ENCODE measurements at regions not wholly inside any gene's neighbourhood (a gene's known extent, or its start where the extent isn't known, plus 50 kb on each side); places are given as distances from the start of the nearest gene placed in this dataset.

DNA sequence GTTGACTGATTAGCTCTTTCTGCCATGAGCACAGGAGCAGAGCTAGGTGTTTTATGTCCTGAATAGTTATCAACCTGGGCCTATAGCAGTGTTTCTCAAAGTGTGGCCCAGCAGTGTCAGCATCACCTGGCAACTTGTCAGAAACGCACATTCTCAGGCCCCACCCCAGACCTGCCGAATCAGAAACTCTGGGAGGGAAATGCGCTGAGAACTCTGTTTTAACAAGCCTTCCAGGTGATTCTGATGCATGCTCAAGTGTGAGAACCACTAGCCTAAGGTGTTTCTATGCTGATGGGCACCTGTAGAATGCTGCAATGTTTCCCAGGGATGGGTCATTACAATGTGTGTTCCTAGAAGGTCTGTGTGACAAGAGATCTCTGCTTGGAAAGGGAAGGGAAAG lies 257.5 kb downstream of the MID1IP1 start:
- no peaks in the 10 kb centered on the region for H3K36me3 ChIP-seq
- intact Hi-C loops (cut with DNase I), result no loop called here
- H3K27ac ChIP-seq, result no peak overlapping the region
- H3K4me1 ChIP-seq, result no peaks in the 10 kb centered on the region
- ATAC-seq (no peak), DNase-seq (no peak)
- H3K4me3 ChIP-seq, result no peak overlapping the region
- TF ChIP-seq, protein P1, sequence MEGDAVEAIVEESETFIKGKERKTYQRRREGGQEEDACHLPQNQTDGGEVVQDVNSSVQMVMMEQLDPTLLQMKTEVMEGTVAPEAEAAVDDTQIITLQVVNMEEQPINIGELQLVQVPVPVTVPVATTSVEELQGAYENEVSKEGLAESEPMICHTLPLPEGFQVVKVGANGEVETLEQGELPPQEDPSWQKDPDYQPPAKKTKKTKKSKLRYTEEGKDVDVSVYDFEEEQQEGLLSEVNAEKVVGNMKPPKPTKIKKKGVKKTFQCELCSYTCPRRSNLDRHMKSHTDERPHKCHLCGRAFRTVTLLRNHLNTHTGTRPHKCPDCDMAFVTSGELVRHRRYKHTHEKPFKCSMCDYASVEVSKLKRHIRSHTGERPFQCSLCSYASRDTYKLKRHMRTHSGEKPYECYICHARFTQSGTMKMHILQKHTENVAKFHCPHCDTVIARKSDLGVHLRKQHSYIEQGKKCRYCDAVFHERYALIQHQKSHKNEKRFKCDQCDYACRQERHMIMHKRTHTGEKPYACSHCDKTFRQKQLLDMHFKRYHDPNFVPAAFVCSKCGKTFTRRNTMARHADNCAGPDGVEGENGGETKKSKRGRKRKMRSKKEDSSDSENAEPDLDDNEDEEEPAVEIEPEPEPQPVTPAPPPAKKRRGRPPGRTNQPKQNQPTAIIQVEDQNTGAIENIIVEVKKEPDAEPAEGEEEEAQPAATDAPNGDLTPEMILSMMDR (IDR thresholded peaks at IDR 0.05), result no peak
- H3K9me3 ChIP-seq, result no peaks in the 10 kb centered on the region
- H3K27me3 ChIP-seq (ENCODE audit: low read depth), result no peaks in the 10 kb centered on the region

DNA sequence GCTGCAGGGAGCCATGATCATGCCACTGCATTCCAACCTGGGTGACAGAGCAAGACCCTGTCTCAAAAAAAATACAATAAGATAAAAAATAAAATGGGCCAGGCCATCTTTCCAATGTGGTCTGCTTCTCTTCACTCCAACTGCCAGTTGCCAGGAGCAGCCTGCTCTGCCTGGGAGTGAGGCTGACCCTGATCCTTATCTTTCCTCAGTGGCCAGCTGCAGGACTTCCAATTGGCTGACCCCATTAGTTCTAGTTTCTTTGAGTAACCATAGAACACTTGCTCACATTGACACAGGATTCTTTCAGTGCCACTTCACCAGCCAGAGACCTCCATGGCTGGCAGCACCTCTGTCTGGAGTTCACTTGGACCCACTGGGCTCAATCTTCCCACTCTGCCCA lies 258.6 kb downstream of the MID1IP1 start:
- intact Hi-C loops (cut with DNase I), result no loop called here
- no peak for DNase-seq
- no peaks in the 10 kb centered on the region for H3K36me3 ChIP-seq
- no peak for ATAC-seq
- no peak overlapping the region for H3K4me3 ChIP-seq
- H3K27ac ChIP-seq, result no peak overlapping the region
- no peaks in the 10 kb centered on the region for H3K27me3 ChIP-seq (ENCODE audit: low read depth)
- H3K4me1 ChIP-seq, result no peaks in the 10 kb centered on the region
- H3K9me3 ChIP-seq, result no peaks in the 10 kb centered on the region
- TF ChIP-seq, protein P1 (IDR thresholded peaks at IDR 0.05), result no peak

DNA sequence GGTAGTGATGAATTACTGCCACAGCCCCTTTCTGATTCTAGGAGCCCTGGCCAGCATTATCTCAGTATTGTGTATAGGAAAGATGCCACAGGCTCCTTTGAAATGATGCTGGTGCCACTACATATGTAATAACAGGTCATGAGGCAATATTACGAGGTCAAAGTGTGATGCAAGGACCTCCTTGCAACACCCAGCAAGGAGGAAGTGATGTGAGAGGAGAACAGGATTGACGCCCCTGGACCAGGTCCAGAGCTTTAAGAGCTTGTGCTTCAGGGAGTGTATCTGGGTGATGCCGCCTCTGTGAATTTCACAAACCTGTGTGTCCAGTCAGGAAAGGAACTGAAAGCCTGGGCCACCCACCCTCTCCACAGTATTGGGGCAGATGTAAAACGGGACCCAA lies 261.8 kb downstream of the MID1IP1 start:
- no peaks in the 10 kb centered on the region for H3K4me1 ChIP-seq
- H3K27ac ChIP-seq, result no peak overlapping the region
- TF ChIP-seq, protein P1 (IDR thresholded peaks at IDR 0.05), result no peak
- peak; percentile 85 to 94 for ATAC-seq
- no peaks in the 10 kb centered on the region for H3K36me3 ChIP-seq
- H3K27me3 ChIP-seq (ENCODE audit: low read depth), result no peaks in the 10 kb centered on the region
- H3K4me3 ChIP-seq, result no peak overlapping the region
- intact Hi-C loops (cut with DNase I), result no loop called here
- H3K9me3 ChIP-seq, result no peaks in the 10 kb centered on the region
- DNase-seq, result peak; percentile 81

DNA sequence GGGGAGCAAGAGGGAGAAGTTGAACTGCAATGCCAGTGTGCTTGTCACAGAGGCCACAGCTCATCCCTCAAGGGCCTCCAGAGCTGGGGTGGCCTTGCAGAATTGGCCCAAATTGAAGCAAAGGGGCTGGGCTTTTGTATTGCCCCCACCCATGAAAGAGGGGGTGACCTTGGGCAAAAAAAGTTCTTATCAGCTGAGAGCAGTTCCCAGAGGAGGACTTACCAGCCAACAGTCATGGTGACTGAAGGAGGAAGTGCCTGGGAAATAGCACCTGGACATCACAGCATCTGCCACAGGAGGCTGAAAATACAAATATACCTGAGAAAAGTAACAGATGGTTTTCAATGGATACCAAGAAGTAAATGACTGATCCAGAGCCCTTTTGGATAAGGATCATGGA lies 262.4 kb downstream of the MID1IP1 start:
- intact Hi-C loops (cut with DNase I), result no loop called here

DNA sequence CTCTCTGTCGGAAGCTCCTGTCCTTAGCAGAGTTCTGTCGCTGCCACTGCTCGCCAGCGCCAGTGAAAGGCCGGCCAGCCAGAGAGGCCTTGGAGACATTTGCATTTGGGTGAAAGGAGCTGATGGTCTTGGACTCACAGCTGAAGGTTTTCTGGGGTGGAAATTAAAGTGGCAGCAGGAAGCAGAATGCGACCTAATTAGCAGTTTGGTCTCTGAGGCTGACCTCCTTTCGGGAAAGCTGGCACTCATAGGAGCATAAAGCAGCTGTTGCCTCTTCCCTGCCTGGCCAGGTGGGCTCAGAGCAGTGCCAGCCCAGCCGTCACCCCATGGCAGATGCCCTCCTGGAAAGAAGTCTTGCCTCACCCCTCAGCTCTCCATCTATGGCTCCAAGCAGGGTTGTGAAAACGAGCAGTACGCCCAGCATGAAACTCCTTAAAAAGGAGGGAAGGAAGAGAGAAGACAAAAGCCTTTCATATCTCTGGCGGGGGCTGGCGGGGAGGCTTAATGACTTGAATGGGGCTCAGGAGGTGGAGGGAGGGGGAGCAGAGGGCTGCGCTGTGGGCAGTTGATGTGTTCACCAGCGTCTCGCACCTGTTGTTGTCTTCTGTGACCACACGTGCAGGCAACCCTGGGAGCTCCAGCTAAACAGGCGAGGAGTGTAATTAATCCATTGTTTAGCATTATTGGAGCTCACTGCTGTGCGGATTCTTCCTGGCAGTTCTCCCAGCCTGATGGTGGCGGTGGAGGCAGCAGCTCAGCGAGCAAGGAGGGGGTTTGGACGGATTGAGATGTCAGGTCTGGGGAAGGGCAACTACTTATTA lies 264.0 kb downstream of the MID1IP1 start:
- TF ChIP-seq, protein P1 (IDR thresholded peaks at IDR 0.05), result no peak
- H3K27me3 ChIP-seq (ENCODE audit: low read depth), result no peaks in the 10 kb centered on the region
- ATAC-seq (no peak), DNase-seq (no peak)
- H3K4me1 ChIP-seq, result no peaks in the 10 kb centered on the region
- H3K4me3 ChIP-seq, result no peak overlapping the region
- H3K9me3 ChIP-seq, result no peaks in the 10 kb centered on the region
- H3K27ac ChIP-seq, result no peak overlapping the region
- intact Hi-C loops (cut with DNase I), result no loop called here
- no peaks in the 10 kb centered on the region for H3K36me3 ChIP-seq

More for the DNA sequence above, 262.4 kb downstream of the MID1IP1 start:
- H3K4me3 ChIP-seq, result no peak overlapping the region
- ATAC-seq (peak in 1 of 2 donors; percentile 38), DNase-seq (no peak)
- TF ChIP-seq, protein P1 (IDR thresholded peaks at IDR 0.05), result no peak
- no peaks in the 10 kb centered on the region for H3K27me3 ChIP-seq (ENCODE audit: low read depth)
- no peaks in the 10 kb centered on the region for H3K36me3 ChIP-seq
- H3K9me3 ChIP-seq, result no peaks in the 10 kb centered on the region
- no peak overlapping the region for H3K27ac ChIP-seq
- H3K4me1 ChIP-seq, result no peaks in the 10 kb centered on the region

Data from lower lobe of right lung (tissue), 2 donors.